ENCODE measurements at regions not wholly inside any gene's neighbourhood (a gene's known extent, or its start where the extent isn't known, plus 50 kb on each side); places are given as distances from the start of the nearest gene placed in this dataset.
"Not testable (repeated sequence)": the region's sequence is repeated elsewhere in the genome, so short reads cannot be mapped to it uniquely, and the experiment has no call there.

GRCh38 chr4:158053086-158053485 is 119.7 kb downstream of the GASK1B start:
- DNase-seq (ENCODE audit: low read depth in 2 of 3, low spot score in 1 of 3), result no peak

GRCh38 chr4:158051401-158052235 is 121.2 kb downstream of the GASK1B start:
- DNase-seq (ENCODE audit: low read depth in 2 of 3, low spot score in 1 of 3), result no peak

GRCh38 chr4:158050942-158051341 is 121.9 kb downstream of the GASK1B start:
- no peak for DNase-seq (ENCODE audit: low read depth in 2 of 3, low spot score in 1 of 3)

GRCh38 chr4:158046345-158046744 is 126.5 kb downstream of the GASK1B start:
- no peak for DNase-seq (ENCODE audit: low read depth in 2 of 3, low spot score in 1 of 3)

GRCh38 chr4:158043971-158044618 is 128.7 kb downstream of the GASK1B start:
- no peak for DNase-seq (ENCODE audit: low read depth in 2 of 3, low spot score in 1 of 3)

GRCh38 chr4:158042591-158043030 is 130.2 kb downstream of the GASK1B start:
- DNase-seq (ENCODE audit: low read depth in 2 of 3, low spot score in 1 of 3), result no peak

GRCh38 chr4:158038718-158039117 is 134.1 kb downstream of the GASK1B start:
- no peak for DNase-seq (ENCODE audit: low read depth in 2 of 3, low spot score in 1 of 3)

- DNase-seq (ENCODE audit: low read depth in 2 of 3, low spot score in 1 of 3), result no peak
Measured at GRCh38 chr4:158036998-158037397, 135.8 kb downstream of the GASK1B start.

GRCh38 chr4:158035662-158036195 is 137.1 kb downstream of the GASK1B start:
- DNase-seq (ENCODE audit: low read depth in 2 of 3, low spot score in 1 of 3), result no peak

GRCh38 chr4:158033416-158034120 is 139.3 kb downstream of the GASK1B start:
- DNase-seq (ENCODE audit: low read depth in 2 of 3, low spot score in 1 of 3), result no peak

GRCh38 chr4:158032733-158033415 is 140.0 kb downstream of the GASK1B start:
- no peak for DNase-seq (ENCODE audit: low read depth in 2 of 3, low spot score in 1 of 3)

- not testable (repeated sequence) for DNase-seq (ENCODE audit: low read depth in 2 of 3, low spot score in 1 of 3)
Measured at GRCh38 chr4:158028381-158028780, 144.4 kb downstream of the GASK1B start.

- DNase-seq (ENCODE audit: low read depth in 2 of 3, low spot score in 1 of 3), result no peak
Measured at GRCh38 chr4:158025131-158025530, 147.7 kb downstream of the GASK1B start.

- no peak for DNase-seq (ENCODE audit: low read depth in 2 of 3, low spot score in 1 of 3)
Measured at GRCh38 chr4:158020734-158021346, 152.0 kb downstream of the GASK1B start.

- no peak for DNase-seq (ENCODE audit: low read depth in 2 of 3, low spot score in 1 of 3)
Measured at GRCh38 chr4:158020176-158020575, 152.6 kb downstream of the GASK1B start.

GRCh38 chr4:158018831-158019230 is 154.0 kb downstream of the GASK1B start:
- DNase-seq (ENCODE audit: low read depth in 2 of 3, low spot score in 1 of 3), result no peak

GRCh38 chr4:158018221-158018830 is 154.5 kb downstream of the GASK1B start:
- DNase-seq (ENCODE audit: low read depth in 2 of 3, low spot score in 1 of 3), result no peak

GRCh38 chr4:158016511-158016910 is 156.3 kb downstream of the GASK1B start:
- DNase-seq (ENCODE audit: low read depth in 2 of 3, low spot score in 1 of 3), result no peak

GRCh38 chr4:158015241-158015640 is 157.6 kb downstream of the GASK1B start:
- no peak for DNase-seq (ENCODE audit: low read depth in 2 of 3, low spot score in 1 of 3)

- DNase-seq (ENCODE audit: low read depth in 2 of 3, low spot score in 1 of 3), result no peak
Measured at GRCh38 chr4:158013858-158014257, 159.0 kb downstream of the GASK1B start.

Measured in stimulated activated CD4-positive, alpha-beta T cell treated with anti-CD3 and anti-CD28 coated beads, Interleukin-12 subunit alpha, Interleukin-12 subunit beta, amount 100 ng/mL, for 48 hours (primary cell).